HCT116 (cell line): ENCODE measurements at regions not wholly inside any gene's neighbourhood (a gene's known extent, or its start where the extent isn't known, plus 50 kb on each side); places are given as distances from the start of the nearest gene placed in this dataset.

ENCODE experiments used
- ATAC-seq: fragments of 200-7000 bp; cut with Tn5 transposase; 2 replicates; pipeline ENCODE4 v1.9.1; 2020; ENCODE audit warnings: mild to moderate bottlenecking, moderate library complexity
- BruUV-seq: library from RNA; stranded (reverse); fragments of 400-500 nt; replicated peaks from 2 replicates; lab custom pipeline; 2021; lab: Mats Ljungman, UMichigan
- CTCF ChIA-PET: fragments of 300-600 bp; sonication (Branson Sonifier 250); formaldehyde crosslinking; loops from one replicate; lab custom pipeline; 2021; ENCODE audit warnings: antibody characterized with exemption; lab: Charles Lee
- POLR2A ChIA-PET: fragments of 300-600, 350-600 bp; sonication (Branson Sonifier 250); formaldehyde crosslinking; loops from one replicate; lab custom pipeline; 2021; ENCODE audit warnings: antibody characterized with exemption; lab: Charles Lee
- RAD21 ChIA-PET, 2 experiments: fragments of 300-600 bp; sonication (Branson Sonifier 250); formaldehyde crosslinking; loops; one replicate each; lab custom pipeline; 2023; ENCODE audit warnings: low total read pairs in 2 of 2; ENCODE audit not compliant: uncharacterized antibody in 2 of 2, unreplicated experiment in 2 of 2, low non-redundant PET in 1 of 2; lab: Charles Lee
- DNase-seq: peaks from one replicate; pipeline ENCODE4 v3.0.0-alpha.2; 2010; ENCODE audit warnings: low read depth, low spot score
- H2AFZ ChIP-seq: fragments of 200-600 bp; shearing (Covaris generic), sonication (generic); 2 replicates; pipeline ENCODE4 v1.6.1; 2017; ENCODE audit warnings: low read depth, mixed run types, mixed read lengths, antibody characterized with exemption, low read length; ENCODE audit not compliant: poor library complexity, severe bottlenecking
- H3K27ac ChIP-seq: 2 replicates; pipeline ENCODE4 v1.5.1; 2012; ENCODE audit warnings: low read depth, low read length
- H3K27me3 ChIP-seq: fragments of 200-600 bp; sonication (generic); 2 replicates; pipeline ENCODE4 v1.6.1; 2016; ENCODE audit warnings: mixed run types, low read length, mixed read lengths; ENCODE audit not compliant: insufficient read depth
- H3K36me3 ChIP-seq, 2 experiments: fragments of 200-500 bp in 1 of 2; fragments of 200-600 bp in 1 of 2; sonication (Bioruptor generic) in 1 of 2; sonication (generic) in 1 of 2; 2 replicates each; pipeline versions ENCODE4 v1.5.1 to v1.6.1; 2014 to 2016; ENCODE audit warnings: low read length in 2 of 2, inconsistent platforms in 1 of 2, mixed read lengths in 1 of 2, mixed run types in 1 of 2; ENCODE audit not compliant: insufficient read depth in 2 of 2, control insufficient read depth in 1 of 2
- H3K4me1 ChIP-seq, 2 experiments: fragments of 200-600 bp in 1 of 2; sonication (generic) in 1 of 2; 2 replicates each; pipeline versions ENCODE4 v1.5.1 to v1.6.1; 2012 to 2017; ENCODE audit warnings: low read length in 2 of 2, inconsistent platforms in 1 of 2, mild to moderate bottlenecking in 1 of 2, mixed read lengths in 1 of 2, mixed run types in 1 of 2, moderate library complexity in 1 of 2; ENCODE audit not compliant: insufficient read depth in 2 of 2, control insufficient read depth in 1 of 2
- H3K4me2 ChIP-seq: fragments of 200-600 bp; sonication (generic); 2 replicates; pipeline ENCODE4 v1.6.1; 2017; ENCODE audit warnings: mixed run types, low read length, mixed read lengths
- H3K4me3 ChIP-seq, 2 experiments: fragments of 200-600 bp in 1 of 2; sonication (generic) in 1 of 2; replicated peaks in 1 of 2; 2 replicates each; pipeline ENCODE4 v1.5.1; 2011 to 2016; ENCODE audit warnings: low read length in 2 of 2, control low read depth in 1 of 2, low read depth in 1 of 2, mild to moderate bottlenecking in 1 of 2, mixed read lengths in 1 of 2, mixed run types in 1 of 2
- H3K79me2 ChIP-seq: fragments of 200-600 bp; sonication (generic); 2 replicates; pipeline ENCODE4 v1.6.1; 2017; ENCODE audit warnings: mild to moderate bottlenecking, mixed run types, low read length, moderate library complexity, mixed read lengths; ENCODE audit not compliant: insufficient read depth
- H3K9ac ChIP-seq: fragments of 200-600 bp; sonication (generic); 2 replicates; pipeline ENCODE4 v1.6.1; 2016; ENCODE audit warnings: low read length, mixed read lengths
- H3K9me2 ChIP-seq: fragments of 200-600 bp; sonication (generic), shearing (Covaris generic); 2 replicates; pipeline ENCODE4 v1.6.1; 2017; ENCODE audit warnings: mixed run types, mild to moderate bottlenecking, moderate library complexity; ENCODE audit not compliant: insufficient read depth
- H3K9me3 ChIP-seq, 2 experiments: fragments of 200-500 bp in 1 of 2; fragments of 200-600 bp in 1 of 2; sonication (Bioruptor generic) in 1 of 2; sonication (generic) in 1 of 2; 2 replicates each; pipeline ENCODE4 v1.6.1; 2014 to 2017; ENCODE audit warnings: low read length in 2 of 2, mixed read lengths in 2 of 2, inconsistent platforms in 1 of 2, low read depth in 1 of 2, mild to moderate bottlenecking in 1 of 2, mixed run types in 1 of 2, moderate library complexity in 1 of 2; ENCODE audit not compliant: control insufficient read depth in 1 of 2, insufficient read depth in 1 of 2
- H4K20me1 ChIP-seq: fragments of 200-600 bp; sonication (generic), shearing (Covaris generic); 2 replicates; pipeline ENCODE4 v1.6.1; 2017; ENCODE audit warnings: mixed run types, mild to moderate bottlenecking, moderate library complexity; ENCODE audit not compliant: insufficient read depth
- CEBPB ChIP-seq: IDR thresholded peaks from 2 replicates; pipeline ENCODE4 v1.6.1; 2012; ENCODE audit warnings: low read depth
- CTCF ChIP-seq, 3 experiments: fragments of 200-600 bp in 1 of 3; sonication (generic) in 1 of 3; IDR thresholded peaks in 2 of 3; conservative IDR thresholded peaks in 1 of 3; 2 replicates each; pipeline ENCODE4 v1.5.1; 2012 to 2017; ENCODE audit warnings: low read depth in 2 of 3, low read length in 2 of 3, antibody characterized with exemption in 1 of 3, borderline replicate concordance in 1 of 3, control low read depth in 1 of 3, mild to moderate bottlenecking in 1 of 3, mixed read lengths in 1 of 3, mixed run types in 1 of 3, moderate library complexity in 1 of 3; ENCODE audit not compliant: insufficient read depth in 1 of 3
- ELF1 ChIP-seq: IDR thresholded peaks from 2 replicates; pipeline ENCODE4 v1.6.1; 2012; ENCODE audit warnings: low read depth, borderline replicate concordance
- EZH2 ChIP-seq: fragments of 200-600 bp; sonication (generic); IDR thresholded peaks from 2 replicates; pipeline ENCODE4 v1.6.1; 2017; ENCODE audit warnings: antibody characterized with exemption, mixed run types
- EZH2phosphoT487 ChIP-seq: fragments of 200-600 bp; IDR thresholded peaks from 2 replicates; pipeline ENCODE4 v1.6.1; 2018; ENCODE audit warnings: antibody characterized with exemption, borderline replicate concordance
- RAD21 ChIP-seq: IDR thresholded peaks from 2 replicates; pipeline ENCODE4 v1.6.1; 2012; ENCODE audit warnings: low read depth, mild to moderate bottlenecking
- REST ChIP-seq: IDR thresholded peaks from 2 replicates; pipeline ENCODE4 v1.6.1; 2012; ENCODE audit warnings: low read depth
- SIN3A ChIP-seq: IDR thresholded peaks from 2 replicates; pipeline ENCODE4 v1.6.1; 2012; ENCODE audit warnings: low read depth
- SRF ChIP-seq: IDR thresholded peaks from 2 replicates; pipeline ENCODE4 v1.6.1; 2012; ENCODE audit warnings: low read depth
- YY1 ChIP-seq: IDR thresholded peaks from 2 replicates; pipeline ENCODE4 v1.6.1; 2011; ENCODE audit warnings: low read length, low read depth, moderate library complexity, mild to moderate bottlenecking; ENCODE audit not compliant: insufficient replicate concordance; ENCODE audit errors: extremely low read depth
- ZNF274 ChIP-seq: fragments of 200-500 bp; sonication (Bioruptor generic); IDR thresholded peaks from 2 replicates; pipeline ENCODE4 v1.6.1; 2014; ENCODE audit warnings: mild to moderate bottlenecking, low read depth, low read length, inconsistent platforms
- intact Hi-C: fragments of 100-400 bp; cut with micrococcal nuclease; formaldehyde crosslinking; loops from 2 replicates; pipeline ENCODE4 v1.10.0; 2022

GRCh38 chr6:74550821-74551220, 655.0 kb downstream of the COL12A1 start:
- Histone ChIP-seq H3K27ac (no peak overlapping the region), H3K36me3 (no peaks in the 10 kb centered on the region), H4K20me1 (no peaks in the 10 kb centered on the region), H3K27me3 (no peaks in the 10 kb centered on the region), H3K4me1 (no peaks in the 10 kb centered on the region), H3K4me3 (no peak overlapping the region), H3K9me2 (no peaks in the 10 kb centered on the region), H3K4me2 (no peak overlapping the region), H2AFZ (no peak overlapping the region), H3K9me3 (no peaks in the 10 kb centered on the region), H3K9ac (no peak overlapping the region), H3K79me2 (no peaks in the 10 kb centered on the region)
- ChIA-PET CTCF (no interaction called here), POLR2A (no interaction called here), RAD21 (no interaction called here)
- TF ChIP-seq CEBPB, result no peak
- no peak for TF ChIP-seq SRF
- no peak for TF ChIP-seq ELF1
- no peak for TF ChIP-seq ZNF274
- no peak for TF ChIP-seq EZH2phosphoT487
- TF ChIP-seq SIN3A, result no peak
- no peak for TF ChIP-seq REST
- TF ChIP-seq CTCF (IDR thresholded peaks at IDR 0.05 in 2 of 3, conservative IDR thresholded peaks at IDR 0.05 in 1 of 3; ENCODE audit: borderline replicate concordance in 1 of 3, insufficient read depth in 1 of 3, low read depth in 2 of 3, low read length in 2 of 3), result no peak
- no peak for TF ChIP-seq YY1
- no peak for TF ChIP-seq EZH2
- no peak for TF ChIP-seq RAD21
- DNase-seq (no peak), ATAC-seq (no peak)
- no TSS peak for BruUV-seq
- intact Hi-C loops, result no loop called here
